Neural cell (in vitro differentiated cells): ENCODE measurements at regions not wholly inside any gene's neighbourhood (a gene's known extent, or its start where the extent isn't known, plus 50 kb on each side); places are given as distances from the start of the nearest gene placed in this dataset.

Experiments
- EP300 ChIP-seq: fragments of 450-650 bp; conservative IDR thresholded peaks from 2 replicates; pipeline ENCODE4 v1.6.1; 2014; ENCODE audit warnings: antibody characterized with exemption, mild to moderate bottlenecking, moderate library complexity; ENCODE audit not compliant: poor library complexity, severe bottlenecking
- EZH2 ChIP-seq: fragments of 200-600, 300-800 bp; shearing (Covaris generic), sonication (generic); IDR thresholded peaks from 2 replicates; pipeline ENCODE4 v1.6.1; 2014; ENCODE audit warnings: antibody characterized with exemption, low read length, borderline replicate concordance, mild to moderate bottlenecking; ENCODE audit not compliant: insufficient read depth, poor library complexity, severe bottlenecking
- MXI1 ChIP-seq: fragments of 450-650 bp; conservative IDR thresholded peaks from 2 replicates; pipeline ENCODE4 v1.6.1; 2014; ENCODE audit warnings: antibody characterized with exemption, mild to moderate bottlenecking; ENCODE audit not compliant: poor library complexity, severe bottlenecking
- POLR2AphosphoS5 ChIP-seq: IDR thresholded peaks from 2 replicates; pipeline ENCODE4 v1.6.1; 2012
- RAD21 ChIP-seq: fragments of 450-650 bp; conservative IDR thresholded peaks from 2 replicates; pipeline ENCODE4 v1.6.1; 2014; ENCODE audit warnings: antibody characterized with exemption, mild to moderate bottlenecking, moderate library complexity
- TAF1 ChIP-seq: IDR thresholded peaks from 2 replicates; pipeline ENCODE4 v1.6.1; 2012; ENCODE audit warnings: low read depth
- TF ChIP-seq, protein P1 (sequence below): fragments of 450-650 bp; IDR thresholded peaks from 2 replicates; pipeline ENCODE4 v1.5.1; 2014; ENCODE audit warnings: antibody characterized with exemption, mild to moderate bottlenecking, moderate library complexity; ENCODE audit not compliant: poor library complexity, severe bottlenecking
- TF ChIP-seq, protein P2 (sequence below): IDR thresholded peaks from 2 replicates; pipeline ENCODE4 v1.6.1; 2012; ENCODE audit warnings: borderline replicate concordance

DNA sequence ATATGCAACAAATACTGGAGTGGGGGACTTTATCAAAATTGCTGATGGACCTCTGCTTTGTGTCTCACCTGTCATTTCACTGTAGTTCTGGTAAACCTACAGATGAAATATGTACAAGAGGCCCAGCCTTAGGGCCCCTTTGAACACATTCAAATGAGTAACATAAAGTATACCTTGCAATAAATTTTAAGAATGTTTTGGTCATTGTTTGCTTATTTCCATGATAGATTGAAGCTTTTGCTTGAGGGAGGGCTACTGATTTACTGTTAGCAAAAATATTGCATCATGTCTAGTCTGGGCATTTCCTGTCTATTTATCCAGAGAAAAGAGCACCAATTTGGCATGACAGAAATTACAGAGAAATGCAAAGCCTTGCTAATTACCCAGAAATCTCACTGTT is 705.5 kb upstream of the PCDH9 start:
- TF ChIP-seq POLR2AphosphoS5 = no peak
- TF ChIP-seq, protein P1, sequence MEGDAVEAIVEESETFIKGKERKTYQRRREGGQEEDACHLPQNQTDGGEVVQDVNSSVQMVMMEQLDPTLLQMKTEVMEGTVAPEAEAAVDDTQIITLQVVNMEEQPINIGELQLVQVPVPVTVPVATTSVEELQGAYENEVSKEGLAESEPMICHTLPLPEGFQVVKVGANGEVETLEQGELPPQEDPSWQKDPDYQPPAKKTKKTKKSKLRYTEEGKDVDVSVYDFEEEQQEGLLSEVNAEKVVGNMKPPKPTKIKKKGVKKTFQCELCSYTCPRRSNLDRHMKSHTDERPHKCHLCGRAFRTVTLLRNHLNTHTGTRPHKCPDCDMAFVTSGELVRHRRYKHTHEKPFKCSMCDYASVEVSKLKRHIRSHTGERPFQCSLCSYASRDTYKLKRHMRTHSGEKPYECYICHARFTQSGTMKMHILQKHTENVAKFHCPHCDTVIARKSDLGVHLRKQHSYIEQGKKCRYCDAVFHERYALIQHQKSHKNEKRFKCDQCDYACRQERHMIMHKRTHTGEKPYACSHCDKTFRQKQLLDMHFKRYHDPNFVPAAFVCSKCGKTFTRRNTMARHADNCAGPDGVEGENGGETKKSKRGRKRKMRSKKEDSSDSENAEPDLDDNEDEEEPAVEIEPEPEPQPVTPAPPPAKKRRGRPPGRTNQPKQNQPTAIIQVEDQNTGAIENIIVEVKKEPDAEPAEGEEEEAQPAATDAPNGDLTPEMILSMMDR = no peak
- TF ChIP-seq EP300 = no peak
- no peak for TF ChIP-seq TAF1
- TF ChIP-seq RAD21 = no peak
- TF ChIP-seq, protein P2, sequence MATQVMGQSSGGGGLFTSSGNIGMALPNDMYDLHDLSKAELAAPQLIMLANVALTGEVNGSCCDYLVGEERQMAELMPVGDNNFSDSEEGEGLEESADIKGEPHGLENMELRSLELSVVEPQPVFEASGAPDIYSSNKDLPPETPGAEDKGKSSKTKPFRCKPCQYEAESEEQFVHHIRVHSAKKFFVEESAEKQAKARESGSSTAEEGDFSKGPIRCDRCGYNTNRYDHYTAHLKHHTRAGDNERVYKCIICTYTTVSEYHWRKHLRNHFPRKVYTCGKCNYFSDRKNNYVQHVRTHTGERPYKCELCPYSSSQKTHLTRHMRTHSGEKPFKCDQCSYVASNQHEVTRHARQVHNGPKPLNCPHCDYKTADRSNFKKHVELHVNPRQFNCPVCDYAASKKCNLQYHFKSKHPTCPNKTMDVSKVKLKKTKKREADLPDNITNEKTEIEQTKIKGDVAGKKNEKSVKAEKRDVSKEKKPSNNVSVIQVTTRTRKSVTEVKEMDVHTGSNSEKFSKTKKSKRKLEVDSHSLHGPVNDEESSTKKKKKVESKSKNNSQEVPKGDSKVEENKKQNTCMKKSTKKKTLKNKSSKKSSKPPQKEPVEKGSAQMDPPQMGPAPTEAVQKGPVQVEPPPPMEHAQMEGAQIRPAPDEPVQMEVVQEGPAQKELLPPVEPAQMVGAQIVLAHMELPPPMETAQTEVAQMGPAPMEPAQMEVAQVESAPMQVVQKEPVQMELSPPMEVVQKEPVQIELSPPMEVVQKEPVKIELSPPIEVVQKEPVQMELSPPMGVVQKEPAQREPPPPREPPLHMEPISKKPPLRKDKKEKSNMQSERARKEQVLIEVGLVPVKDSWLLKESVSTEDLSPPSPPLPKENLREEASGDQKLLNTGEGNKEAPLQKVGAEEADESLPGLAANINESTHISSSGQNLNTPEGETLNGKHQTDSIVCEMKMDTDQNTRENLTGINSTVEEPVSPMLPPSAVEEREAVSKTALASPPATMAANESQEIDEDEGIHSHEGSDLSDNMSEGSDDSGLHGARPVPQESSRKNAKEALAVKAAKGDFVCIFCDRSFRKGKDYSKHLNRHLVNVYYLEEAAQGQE = no peak
- TF ChIP-seq EZH2 = no peak
- no peak for TF ChIP-seq MXI1
